HuH-7 (cell line): ENCODE measurements at regions not wholly inside any gene's neighbourhood (a gene's known extent, or its start where the extent isn't known, plus 50 kb on each side); places are given as distances from the start of the nearest gene placed in this dataset.

ENCODE experiments used
- DNase-seq: peaks from one replicate; pipeline ENCODE4 v3.0.0; 2011; ENCODE audit warnings: low spot score

GRCh38 chr18:22355598-22355997 is 62.1 kb downstream of the CTAGE1 start:
- DNase-seq, result no peak

GRCh38 chr18:22355069-22355468 is 62.6 kb downstream of the CTAGE1 start:
- DNase-seq, result no peak

- DNase-seq, result no peak
These were observed 67.7 kb downstream of the CTAGE1 start for GRCh38 chr18:22349966-22350365.

- DNase-seq, result no peak
These were observed 68.3 kb downstream of the CTAGE1 start for GRCh38 chr18:22349317-22349898.

GRCh38 chr18:22348521-22349316 is 69.0 kb downstream of the CTAGE1 start:
- peak; percentile 30 for DNase-seq

GRCh38 chr18:22347606-22348511 is 69.9 kb downstream of the CTAGE1 start:
- DNase-seq, result no peak

GRCh38 chr18:22346953-22347605 is 70.6 kb downstream of the CTAGE1 start:
- DNase-seq, result peak; percentile 79

- no peak for DNase-seq
These were observed 71.2 kb downstream of the CTAGE1 start for GRCh38 chr18:22346401-22346952.

GRCh38 chr18:22345718-22346117 is 72.0 kb downstream of the CTAGE1 start:
- DNase-seq, result no peak

- DNase-seq, result no peak
These were observed 72.6 kb downstream of the CTAGE1 start for GRCh38 chr18:22344908-22345670.

- no peak for DNase-seq
These were observed 73.3 kb downstream of the CTAGE1 start for GRCh38 chr18:22344445-22344844.

- no peak for DNase-seq
These were observed 74.1 kb downstream of the CTAGE1 start for GRCh38 chr18:22343613-22344012.

- no peak for DNase-seq
These were observed 75.1 kb downstream of the CTAGE1 start for GRCh38 chr18:22342625-22343024.

- no peak for DNase-seq
These were observed 77.4 kb downstream of the CTAGE1 start for GRCh38 chr18:22340331-22340730.

- no peak for DNase-seq
These were observed 77.8 kb downstream of the CTAGE1 start for GRCh38 chr18:22339913-22340312.

- DNase-seq, result no peak
These were observed 79.9 kb downstream of the CTAGE1 start for GRCh38 chr18:22337833-22338232.

- DNase-seq, result no peak
These were observed 80.4 kb downstream of the CTAGE1 start for GRCh38 chr18:22337306-22337705.

GRCh38 chr18:22336406-22336805 is 81.3 kb downstream of the CTAGE1 start:
- DNase-seq, result no peak

- no peak for DNase-seq
These were observed 82.0 kb downstream of the CTAGE1 start for GRCh38 chr18:22335731-22336198.

- no peak for DNase-seq
These were observed 83.1 kb downstream of the CTAGE1 start for GRCh38 chr18:22334567-22334966.

- DNase-seq, result peak; percentile 40
These were observed 85.1 kb downstream of the CTAGE1 start for GRCh38 chr18:22332590-22332989.
